Fibroblast of skin of right biceps (primary cell): ENCODE measurements at regions not wholly inside any gene's neighbourhood (a gene's known extent, or its start where the extent isn't known, plus 50 kb on each side); places are given as distances from the start of the nearest gene placed in this dataset.
"Not testable (repeated sequence)": the region's sequence is repeated elsewhere in the genome, so short reads cannot be mapped to it uniquely, and the experiment has no call there.

Experiments
- DNase-seq: peaks from one replicate; pipeline ENCODE4 v3.0.0-alpha.2; 2013

DNA sequence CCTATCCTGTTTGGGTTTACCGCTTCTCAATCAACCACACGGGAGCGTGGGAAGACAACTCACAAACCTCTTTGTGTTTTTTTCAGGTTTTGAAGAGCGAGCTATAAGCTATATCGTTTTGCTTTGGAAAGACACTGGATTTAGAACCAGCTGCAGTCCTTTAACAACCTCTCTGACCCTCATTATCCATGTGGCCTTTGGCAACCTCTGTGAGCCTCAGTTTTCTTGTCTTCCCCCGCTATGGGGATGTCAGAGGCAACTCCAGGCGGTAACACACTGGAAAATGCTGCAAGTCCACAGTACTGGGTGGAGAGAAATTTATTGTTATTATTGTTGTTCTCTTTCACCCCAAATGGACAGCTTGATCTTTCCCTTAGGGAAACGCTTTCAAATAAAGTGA lies 100.0 kb downstream of the ETS2 start:
- no peak for DNase-seq

DNA sequence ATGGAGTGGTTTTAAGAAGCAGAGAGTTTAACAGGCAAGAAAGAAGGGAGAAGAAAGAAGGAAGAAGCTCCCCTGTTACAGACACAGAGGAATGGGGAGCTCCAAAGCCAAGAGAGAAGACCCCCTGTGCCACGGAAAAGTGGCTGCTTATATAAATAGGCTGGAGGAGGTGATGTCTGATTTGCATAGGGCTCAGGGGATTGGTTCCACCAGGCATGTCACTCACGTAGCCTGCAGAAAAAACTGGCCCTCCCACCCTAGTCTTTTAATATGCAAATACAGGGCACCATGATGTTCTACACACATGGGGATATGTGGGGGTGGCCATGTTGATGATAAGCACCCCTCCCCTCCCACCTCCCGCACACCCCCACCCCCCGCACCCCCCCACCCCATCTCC lies 99.6 kb downstream of the ETS2 start:
- DNase-seq, result no peak

DNA sequence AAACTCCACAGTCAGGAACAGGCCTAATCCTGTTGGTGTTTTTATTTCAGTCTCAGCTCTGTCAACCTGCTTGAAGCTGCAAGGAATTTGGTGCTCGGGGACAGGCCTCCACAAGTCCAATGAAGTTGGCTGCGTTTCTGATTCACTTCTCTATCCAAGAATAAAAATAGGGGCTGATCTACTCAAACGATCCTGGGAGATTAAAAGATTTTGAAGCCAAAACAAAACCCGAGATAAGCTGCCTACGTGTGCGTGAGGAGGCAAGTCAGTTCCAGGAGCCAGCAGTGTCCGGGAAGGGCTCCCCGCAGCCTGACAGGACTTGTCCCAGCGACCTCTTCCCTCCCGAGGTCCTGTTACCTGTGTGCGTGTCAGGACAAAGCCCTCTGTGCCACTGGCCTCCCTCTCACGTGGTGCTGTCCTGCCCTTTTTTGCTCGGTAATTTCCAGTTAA lies 98.0 kb downstream of the ETS2 start:
- DNase-seq, result no peak

GRCh38 chr21:38902608-38903445 lies 97.1 kb downstream of the ETS2 start:
- DNase-seq, result no peak

DNA sequence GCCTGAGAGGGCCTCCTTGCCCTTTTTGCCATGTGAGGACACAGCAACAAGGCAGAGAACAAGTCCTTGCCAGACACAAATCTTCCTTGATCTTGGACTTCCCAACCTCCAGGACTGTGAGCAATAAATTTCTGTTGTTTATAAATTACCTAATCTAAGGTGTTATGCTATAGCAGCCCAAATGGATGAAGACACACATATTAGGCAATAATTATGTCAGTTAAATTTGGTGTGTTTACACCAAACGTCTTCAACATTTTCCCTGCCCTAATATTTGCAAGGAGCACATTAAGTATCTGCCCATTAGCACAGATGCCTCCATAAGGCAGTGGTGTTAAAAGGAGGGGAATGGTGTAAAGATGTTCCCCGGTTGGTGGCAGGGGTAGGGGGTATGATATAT lies 94.8 kb downstream of the ETS2 start:
- DNase-seq, result no peak

DNA sequence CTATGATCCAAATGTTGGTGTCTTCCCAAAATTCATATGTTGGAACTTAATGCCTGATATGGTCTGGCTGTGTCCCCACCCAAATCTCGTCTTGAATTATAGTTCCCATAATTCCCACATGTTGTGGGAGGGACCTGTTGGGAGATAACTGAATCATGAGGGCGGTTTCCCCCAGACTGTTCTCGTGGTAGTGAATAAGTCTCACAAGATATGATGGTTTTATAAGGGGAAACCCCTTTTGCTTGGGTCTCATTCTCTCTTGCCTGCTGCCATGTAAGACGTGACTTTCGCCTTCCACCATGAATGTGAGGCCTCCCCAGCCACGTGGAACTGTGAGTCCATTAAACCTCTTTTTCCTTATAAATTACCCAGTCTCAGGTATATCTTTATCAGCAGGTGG lies 94.3 kb downstream of the ETS2 start:
- not testable (repeated sequence) for DNase-seq

- no peak for DNase-seq
Measured at GRCh38 chr21:38899277-38899947, 93.7 kb downstream of the ETS2 start.

DNA sequence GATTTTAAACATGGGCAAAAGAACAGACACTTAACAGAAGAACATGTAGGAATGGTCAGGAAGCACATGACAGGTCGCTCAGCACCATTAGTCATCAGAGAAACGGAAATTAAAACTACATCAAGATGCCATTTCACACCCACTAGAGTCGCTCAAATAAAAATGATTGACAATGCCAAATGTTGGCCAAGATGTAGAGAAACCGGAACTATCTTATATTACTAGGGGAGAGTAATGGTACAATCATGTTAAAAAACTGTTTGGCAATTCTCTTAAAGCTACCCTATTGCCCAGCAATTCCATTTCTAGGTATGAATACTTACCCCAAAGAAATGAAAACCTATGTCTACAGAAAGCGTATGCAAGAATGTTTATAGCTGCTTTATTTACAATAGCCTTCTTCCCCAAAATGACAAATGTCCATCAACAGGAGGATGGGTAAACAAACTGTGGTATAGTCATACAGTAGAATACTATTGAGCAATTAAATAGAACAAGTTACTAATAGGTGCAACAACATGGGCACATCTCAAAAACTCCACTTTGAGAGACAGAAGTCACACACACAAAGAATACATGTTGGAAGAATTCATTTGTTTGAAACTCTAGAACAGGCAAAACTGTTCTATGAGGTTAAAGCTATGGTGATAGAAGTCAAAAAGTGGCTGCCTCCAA lies 92.8 kb downstream of the ETS2 start:
- DNase-seq, result no peak

- no peak for DNase-seq
Measured at GRCh38 chr21:38897532-38898421, 92.0 kb downstream of the ETS2 start.

- DNase-seq, result no peak
Measured at GRCh38 chr21:38894899-38895298, 89.2 kb downstream of the ETS2 start.

- peak; percentile 56 for DNase-seq
Measured at GRCh38 chr21:38888991-38889561, 83.3 kb downstream of the ETS2 start.

GRCh38 chr21:38887749-38888148 lies 82.0 kb downstream of the ETS2 start:
- no peak for DNase-seq

DNA sequence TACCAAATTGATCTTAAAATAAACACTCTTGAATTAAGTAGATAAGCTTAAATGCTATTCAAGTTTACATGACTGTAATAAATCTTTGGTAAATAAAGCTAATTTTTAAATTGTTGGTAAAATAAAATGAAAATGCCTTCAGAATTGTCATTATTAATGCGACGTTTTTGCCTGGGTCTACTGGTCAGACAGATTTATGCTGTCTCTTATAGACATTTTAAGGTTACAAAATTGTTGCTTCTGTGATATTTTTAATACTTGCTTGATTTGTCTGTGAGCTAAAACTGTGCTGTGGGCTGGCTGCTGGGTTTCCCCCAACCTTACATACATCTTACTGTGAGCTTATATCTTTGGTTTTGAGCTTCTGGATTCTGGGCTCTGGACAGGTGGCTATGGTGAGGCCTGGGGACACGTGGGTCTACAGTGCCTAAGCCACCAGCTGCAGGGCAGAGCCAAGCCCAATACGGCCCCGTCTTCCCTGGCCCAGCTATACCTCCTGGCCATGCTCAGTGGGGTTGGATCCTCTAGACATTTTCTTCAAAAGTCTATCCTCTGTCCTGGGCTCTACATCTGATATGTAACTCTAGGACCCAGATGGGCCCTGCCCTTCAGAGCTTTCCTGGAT lies 81.4 kb downstream of the ETS2 start:
- DNase-seq, result no peak

DNA sequence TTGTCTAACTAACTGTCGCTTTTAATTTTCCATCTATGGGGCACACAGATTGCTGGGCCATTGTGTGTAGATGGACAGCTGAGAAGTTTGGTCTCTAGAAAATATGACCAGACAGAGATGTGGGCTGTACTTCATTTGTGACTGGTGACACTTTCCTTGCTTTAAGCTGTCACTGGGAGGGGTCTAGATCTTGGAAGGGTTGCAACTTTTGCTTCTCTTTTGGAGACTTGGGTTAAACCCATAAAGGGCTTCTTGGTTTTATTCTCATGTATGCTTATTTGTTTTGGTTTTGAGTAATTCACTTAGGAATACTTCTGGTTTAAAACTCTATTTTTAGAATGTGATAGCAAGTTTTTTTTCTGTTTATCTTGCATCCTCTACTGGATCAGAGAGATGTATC lies 80.2 kb downstream of the ETS2 start:
- no peak for DNase-seq

GRCh38 chr21:38884440-38884839 lies 78.7 kb downstream of the ETS2 start:
- no peak for DNase-seq

GRCh38 chr21:38883142-38883541 lies 77.4 kb downstream of the ETS2 start:
- DNase-seq, result no peak

- no peak for DNase-seq
Measured at GRCh38 chr21:38881131-38881530, 75.4 kb downstream of the ETS2 start.

DNA sequence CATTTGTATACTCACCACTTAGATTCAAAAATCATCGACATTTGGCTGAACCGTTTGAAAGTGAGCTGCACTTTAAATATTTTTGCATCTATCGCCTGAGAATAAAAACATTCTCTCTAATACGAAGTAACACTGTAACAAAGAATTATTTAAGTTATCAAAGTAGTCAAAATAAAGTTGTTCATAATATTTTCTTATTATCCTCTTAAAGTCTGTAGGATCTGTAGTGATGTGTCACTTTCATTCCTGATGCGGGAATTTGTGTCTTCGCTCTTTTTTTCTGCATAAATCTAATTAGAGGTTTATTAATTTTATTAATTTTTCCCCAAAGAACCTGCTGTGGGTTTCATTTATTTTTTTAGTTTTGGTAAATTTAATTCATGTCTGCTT lies 74.8 kb downstream of the ETS2 start:
- no peak for DNase-seq

- no peak for DNase-seq
Measured at GRCh38 chr21:38879912-38880576, 74.3 kb downstream of the ETS2 start.

- no peak for DNase-seq
Measured at GRCh38 chr21:38878379-38879179, 72.8 kb downstream of the ETS2 start.
